ENCODE measurements at regions not wholly inside any gene's neighbourhood (a gene's known extent, or its start where the extent isn't known, plus 50 kb on each side); places are given as distances from the start of the nearest gene placed in this dataset.

- 62% methylated on average over 3 of the region's 3 CpGs for WGBS
- Histone ChIP-seq H3K9me3 (ENCODE audit: insufficient read depth, low read depth, low read length) (peaks cover 99% of the 10 kb centered on the region), H3K36me3 (ENCODE audit: insufficient read depth, low read length) (no peaks in the 10 kb centered on the region), H3K4me1 (ENCODE audit: insufficient read depth, low read length) (no peaks in the 10 kb centered on the region), H3K9ac (ENCODE audit: low read depth, low read length) (no peak overlapping the region), H3K4me3 (ENCODE audit: low read length) (no peak overlapping the region), H3K27me3 (ENCODE audit: insufficient read depth, low read length) (no peaks in the 10 kb centered on the region), H3K27ac (ENCODE audit: low read depth, low read length) (no peak overlapping the region)
Measured at GRCh38 chr19:27652796-27653195, 1560.2 kb downstream of the UQCRFS1 start.

GRCh38 chr19:27652281-27652680 lies 1560.7 kb downstream of the UQCRFS1 start:
- Histone ChIP-seq H3K36me3 (ENCODE audit: insufficient read depth, low read length) (no peaks in the 10 kb centered on the region), H3K4me1 (ENCODE audit: insufficient read depth, low read length) (no peaks in the 10 kb centered on the region), H3K9me3 (ENCODE audit: insufficient read depth, low read depth, low read length) (peaks cover 98% of the 10 kb centered on the region), H3K4me3 (ENCODE audit: low read length) (no peak overlapping the region), H3K27me3 (ENCODE audit: insufficient read depth, low read length) (no peaks in the 10 kb centered on the region), H3K9ac (ENCODE audit: low read depth, low read length) (no peak overlapping the region), H3K27ac (ENCODE audit: low read depth, low read length) (no peak overlapping the region)
- 90% methylated on average over 8 of the region's 8 CpGs for WGBS

GRCh38 chr19:27647423-27647822 lies 1565.5 kb downstream of the UQCRFS1 start:
- no peaks in the 10 kb centered on the region for H3K27me3 ChIP-seq (ENCODE audit: insufficient read depth, low read length)
- 88% methylated on average over 4 of the region's 4 CpGs for WGBS
- H3K4me3 ChIP-seq (ENCODE audit: low read length): no peak overlapping the region
- H3K36me3 ChIP-seq (ENCODE audit: insufficient read depth, low read length): no peaks in the 10 kb centered on the region
- H3K27ac ChIP-seq (ENCODE audit: low read depth, low read length): no peak overlapping the region
- no peak overlapping the region for H3K9ac ChIP-seq (ENCODE audit: low read depth, low read length)
- peaks cover 61% of the 10 kb centered on the region for H3K9me3 ChIP-seq (ENCODE audit: insufficient read depth, low read depth, low read length)
- H3K4me1 ChIP-seq (ENCODE audit: insufficient read depth, low read length): no peaks in the 10 kb centered on the region

DNA sequence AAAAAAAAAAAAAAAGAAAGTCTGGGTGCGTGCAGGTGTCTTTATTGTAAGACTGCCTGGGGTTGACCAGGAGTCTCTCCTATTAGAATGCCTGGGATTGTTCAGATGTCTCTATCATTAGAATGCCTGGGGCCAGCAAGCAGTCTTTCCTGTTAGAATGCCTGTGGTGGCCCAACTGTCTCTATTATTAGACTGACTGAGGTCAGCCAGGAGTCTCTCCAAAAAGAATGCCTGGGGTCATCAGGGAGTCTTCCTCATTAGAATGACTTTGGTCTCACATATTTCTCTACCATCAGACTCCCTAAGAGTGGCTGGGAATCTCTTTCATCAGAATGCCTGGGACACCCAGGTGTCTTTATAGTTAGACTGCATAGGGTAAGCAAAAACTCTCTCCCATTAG lies 1577.5 kb downstream of the UQCRFS1 start:
- peaks cover 65% of the 10 kb centered on the region for H3K9me3 ChIP-seq (ENCODE audit: insufficient read depth, low read depth, low read length)
- no peaks in the 10 kb centered on the region for H3K4me1 ChIP-seq (ENCODE audit: insufficient read depth, low read length)
- H3K27ac ChIP-seq (ENCODE audit: low read depth, low read length): no peak overlapping the region
- H3K36me3 ChIP-seq (ENCODE audit: insufficient read depth, low read length): no peaks in the 10 kb centered on the region
- no peak overlapping the region for H3K4me3 ChIP-seq (ENCODE audit: low read length)
- H3K27me3 ChIP-seq (ENCODE audit: insufficient read depth, low read length): no peaks in the 10 kb centered on the region
- WGBS: 100% methylated on average over 1 of the region's 1 CpG
- H3K9ac ChIP-seq (ENCODE audit: low read depth, low read length): no peak overlapping the region

DNA sequence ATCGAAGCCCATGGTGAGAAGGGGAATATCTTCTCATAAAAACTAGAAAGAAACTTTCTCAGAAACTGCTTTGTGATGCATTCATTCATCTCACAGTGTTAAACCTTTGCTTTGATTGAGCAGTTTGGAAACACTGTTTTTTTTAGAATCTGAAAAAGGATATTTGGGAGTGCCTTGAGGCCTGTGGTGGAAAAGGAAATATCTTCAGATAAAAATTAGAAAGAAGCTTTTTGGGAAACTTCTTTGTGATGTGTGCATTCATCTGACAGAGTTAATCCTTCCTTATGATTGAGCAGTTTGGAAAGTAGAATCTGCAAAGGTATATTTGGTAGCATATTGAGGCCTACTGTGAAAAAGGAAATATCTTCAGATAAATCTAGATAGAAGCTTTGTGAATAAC lies 1594.9 kb downstream of the UQCRFS1 start:
- Histone ChIP-seq H3K27ac (ENCODE audit: low read depth, low read length) (no peak overlapping the region), H3K4me1 (ENCODE audit: insufficient read depth, low read length) (no peaks in the 10 kb centered on the region), H3K4me3 (ENCODE audit: low read length) (no peak overlapping the region), H3K9me3 (ENCODE audit: insufficient read depth, low read depth, low read length) (peaks cover 99% of the 10 kb centered on the region), H3K36me3 (ENCODE audit: insufficient read depth, low read length) (no peaks in the 10 kb centered on the region), H3K9ac (ENCODE audit: low read depth, low read length) (no peak overlapping the region), H3K27me3 (ENCODE audit: insufficient read depth, low read length) (no peaks in the 10 kb centered on the region)
- WGBS: no CpG with 5 or more reads among the region's 1 CpG

DNA sequence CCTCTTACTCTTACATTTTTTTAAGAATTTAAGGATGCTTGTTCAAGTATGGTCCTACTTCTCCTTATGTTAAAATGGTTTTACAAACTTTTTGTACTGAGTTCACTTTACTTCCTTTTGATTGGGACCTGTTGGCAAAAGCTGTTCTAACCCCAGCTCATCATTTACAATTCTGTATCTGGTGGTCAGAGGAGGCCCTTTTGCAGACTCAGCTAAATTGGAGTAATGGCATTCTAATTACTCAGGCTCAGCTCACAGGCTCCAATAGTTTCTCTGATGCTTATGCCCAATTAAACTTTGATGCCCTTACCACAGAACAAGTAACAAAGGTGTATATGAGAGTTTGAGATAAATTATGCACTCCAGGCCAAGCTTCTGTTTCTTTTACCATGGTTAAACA lies 1632.0 kb downstream of the UQCRFS1 start:
- no peaks in the 10 kb centered on the region for H3K27me3 ChIP-seq (ENCODE audit: insufficient read depth, low read length)
- no peak overlapping the region for H3K27ac ChIP-seq (ENCODE audit: low read depth, low read length)
- no peak overlapping the region for H3K9ac ChIP-seq (ENCODE audit: low read depth, low read length)
- peaks cover 97% of the 10 kb centered on the region for H3K9me3 ChIP-seq (ENCODE audit: insufficient read depth, low read depth, low read length)
- H3K4me1 ChIP-seq (ENCODE audit: insufficient read depth, low read length): no peaks in the 10 kb centered on the region
- no peak overlapping the region for H3K4me3 ChIP-seq (ENCODE audit: low read length)
- H3K36me3 ChIP-seq (ENCODE audit: insufficient read depth, low read length): no peaks in the 10 kb centered on the region
